Esophagus squamous epithelium (tissue), 4 donors: ENCODE measurements at regions not wholly inside any gene's neighbourhood (a gene's known extent, or its start where the extent isn't known, plus 50 kb on each side); places are given as distances from the start of the nearest gene placed in this dataset.

Experiments
- CTCF ChIP-seq, 6 experiments: fragments of 450-650 bp in 4 of 6; fragments of 200-600 bp in 2 of 6; sonication (generic) in 2 of 6; IDR thresholded peaks; one replicate each; pipeline ENCODE4 v1.5.1; 2016 to 2019; ENCODE audit warnings: antibody characterized with exemption in 6 of 6, mild to moderate bottlenecking in 4 of 6, moderate library complexity in 4 of 6
- POLR2A ChIP-seq, 4 donors: fragments of 450-650 bp; IDR thresholded peaks; one replicate each; pipeline ENCODE4 v1.6.1; 2017; ENCODE audit warnings: antibody characterized with exemption in 4 of 4, mild to moderate bottlenecking in 4 of 4, moderate library complexity in 3 of 4

- TF ChIP-seq CTCF (IDR thresholded peaks at IDR 0.05) (no peak), POLR2A (IDR thresholded peaks at IDR 0.05) (no peak)
Measured at GRCh38 chr3:72516361-72516760, 331.9 kb downstream of the SHQ1 start.
